OCI-LY1 (cell line): ENCODE measurements at regions not wholly inside any gene's neighbourhood (a gene's known extent, or its start where the extent isn't known, plus 50 kb on each side); places are given as distances from the start of the nearest gene placed in this dataset.

Source experiments
- H2AFZ ChIP-seq: fragments of 200-600 bp; sonication (generic), shearing (Covaris generic); 2 replicates; pipeline ENCODE4 v1.6.0; 2014; ENCODE audit warnings: antibody characterized with exemption, mild to moderate bottlenecking, low read length
- H3F3A ChIP-seq: fragments of 200-600 bp; sonication (generic), shearing (Covaris generic); 2 replicates; pipeline ENCODE4 v1.6.0; 2014; ENCODE audit warnings: mild to moderate bottlenecking, antibody characterized with exemption, low read length, moderate library complexity; ENCODE audit not compliant: insufficient read depth
- H3K27ac ChIP-seq: fragments of 200-600 bp; sonication (generic); 2 replicates; pipeline ENCODE4 v1.5.1; 2014; ENCODE audit warnings: low read length, mixed run types, mild to moderate bottlenecking, low read depth; ENCODE audit not compliant: poor library complexity, severe bottlenecking
- H3K27me3 ChIP-seq: fragments of 200-600 bp; sonication (generic); 2 replicates; pipeline ENCODE4 v1.6.0; 2014; ENCODE audit warnings: antibody characterized with exemption, mild to moderate bottlenecking, low read length, moderate library complexity; ENCODE audit not compliant: insufficient read depth
- H3K36me3 ChIP-seq: fragments of 200-600 bp; sonication (generic); 2 replicates; pipeline ENCODE4 v1.6.1; 2014; ENCODE audit warnings: mild to moderate bottlenecking, antibody characterized with exemption, low read length, moderate library complexity, mixed read lengths; ENCODE audit not compliant: insufficient read depth
- H3K4me1 ChIP-seq: fragments of 200-600 bp; sonication (generic); 2 replicates; pipeline ENCODE4 v1.5.1; 2014; ENCODE audit warnings: mild to moderate bottlenecking, low read length, moderate library complexity; ENCODE audit not compliant: insufficient read depth, severe bottlenecking
- H3K4me2 ChIP-seq: fragments of 200-600 bp; sonication (generic), shearing (Covaris generic); 2 replicates; pipeline ENCODE4 v1.6.1; 2014; ENCODE audit warnings: low read length
- H3K4me3 ChIP-seq: fragments of 200-600 bp; sonication (generic); 2 replicates; pipeline ENCODE4 v1.5.1; 2014; ENCODE audit warnings: low read length, low read depth, mild to moderate bottlenecking, mixed read lengths; ENCODE audit not compliant: poor library complexity, severe bottlenecking
- H3K79me2 ChIP-seq: fragments of 200-600 bp; shearing (Covaris generic); 2 replicates; pipeline ENCODE4 v1.6.1; 2016; ENCODE audit warnings: mixed run types, low read length, mixed read lengths; ENCODE audit not compliant: insufficient read depth
- H3K9ac ChIP-seq: fragments of 200-600 bp; sonication (generic), shearing (Covaris generic); 2 replicates; pipeline ENCODE4 v1.6.1; 2014; ENCODE audit warnings: mild to moderate bottlenecking, low read length, mixed read lengths
- H3K9me2 ChIP-seq: fragments of 200-600 bp; sonication (generic), shearing (Covaris generic); 2 replicates; pipeline ENCODE4 v1.6.1; 2014; ENCODE audit warnings: low read depth, mild to moderate bottlenecking, low read length, mixed read lengths
- H3K9me3 ChIP-seq: fragments of 200-600 bp; shearing (Covaris generic); 2 replicates; pipeline ENCODE4 v1.6.1; 2014; ENCODE audit warnings: low read length, mixed read lengths
- H4K20me1 ChIP-seq: fragments of 200-600 bp; sonication (generic), shearing (Covaris generic); 2 replicates; pipeline ENCODE4 v1.6.0; 2016; ENCODE audit warnings: mild to moderate bottlenecking, low read length; ENCODE audit not compliant: insufficient read depth
- CTCF ChIP-seq: fragments of 200-600 bp; sonication (generic), shearing (Covaris generic); IDR thresholded peaks from 2 replicates; pipeline ENCODE4 v1.5.1; 2017; ENCODE audit warnings: mild to moderate bottlenecking, antibody characterized with exemption, low read length, moderate library complexity, mixed read lengths
- EZH2 ChIP-seq: fragments of 200-600 bp; sonication (generic), shearing (Covaris generic); IDR thresholded peaks from 2 replicates; pipeline ENCODE4 v1.8.0; 2017; ENCODE audit warnings: borderline replicate concordance, mixed run types, mild to moderate bottlenecking, antibody characterized with exemption, low read length, moderate library complexity, mixed read lengths

GRCh38 chr1:198003468-198003867 lies 86.3 kb downstream of the LHX9 start:
- Histone ChIP-seq H3K9me2 (no peaks in the 10 kb centered on the region), H3K27me3 (no peaks in the 10 kb centered on the region), H3K9me3 (no peaks in the 10 kb centered on the region)

GRCh38 chr1:198007011-198007410 lies 89.8 kb downstream of the LHX9 start:
- Histone ChIP-seq H4K20me1 (no peaks in the 10 kb centered on the region), H3F3A (no peaks in the 10 kb centered on the region), H3K4me3 (no peak overlapping the region), H3K9me3 (no peaks in the 10 kb centered on the region), H3K27me3 (no peaks in the 10 kb centered on the region), H3K4me1 (no peaks in the 10 kb centered on the region), H2AFZ (no peak overlapping the region), H3K9ac (no peak overlapping the region), H3K9me2 (no peaks in the 10 kb centered on the region), H3K36me3 (no peaks in the 10 kb centered on the region), H3K27ac (no peak overlapping the region), H3K79me2 (no peaks in the 10 kb centered on the region), H3K4me2 (no peak overlapping the region)
- no peak for TF ChIP-seq CTCF
- no peak for TF ChIP-seq EZH2

More at GRCh38 chr1:198003468-198003867, 86.3 kb downstream of the LHX9 start:
- Histone ChIP-seq H3K4me3 (no peak overlapping the region), H3K9ac (no peak overlapping the region), H2AFZ (no peak overlapping the region), H3K36me3 (no peaks in the 10 kb centered on the region), H3K4me2 (no peak overlapping the region), H3K27ac (no peak overlapping the region), H3F3A (no peaks in the 10 kb centered on the region), H4K20me1 (no peaks in the 10 kb centered on the region), H3K4me1 (no peaks in the 10 kb centered on the region), H3K79me2 (no peaks in the 10 kb centered on the region)
- TF ChIP-seq EZH2 (no peak), CTCF (no peak)

GRCh38 chr1:198007687-198008607 lies 90.8 kb downstream of the LHX9 start:
- Histone ChIP-seq H3K27ac (no peak overlapping the region), H3K4me3 (no peak overlapping the region), H4K20me1 (no peaks in the 10 kb centered on the region), H3K9ac (no peak overlapping the region), H3K36me3 (no peaks in the 10 kb centered on the region), H3F3A (no peaks in the 10 kb centered on the region), H3K4me2 (no peak overlapping the region), H3K79me2 (no peaks in the 10 kb centered on the region), H2AFZ (no peak overlapping the region), H3K27me3 (no peaks in the 10 kb centered on the region), H3K4me1 (no peaks in the 10 kb centered on the region), H3K9me3 (no peaks in the 10 kb centered on the region), H3K9me2 (no peaks in the 10 kb centered on the region)
- TF ChIP-seq EZH2: no peak
- TF ChIP-seq CTCF: no peak
